ENCODE measurements at regions not wholly inside any gene's neighbourhood (a gene's known extent, or its start where the extent isn't known, plus 50 kb on each side); places are given as distances from the start of the nearest gene placed in this dataset.

DNA sequence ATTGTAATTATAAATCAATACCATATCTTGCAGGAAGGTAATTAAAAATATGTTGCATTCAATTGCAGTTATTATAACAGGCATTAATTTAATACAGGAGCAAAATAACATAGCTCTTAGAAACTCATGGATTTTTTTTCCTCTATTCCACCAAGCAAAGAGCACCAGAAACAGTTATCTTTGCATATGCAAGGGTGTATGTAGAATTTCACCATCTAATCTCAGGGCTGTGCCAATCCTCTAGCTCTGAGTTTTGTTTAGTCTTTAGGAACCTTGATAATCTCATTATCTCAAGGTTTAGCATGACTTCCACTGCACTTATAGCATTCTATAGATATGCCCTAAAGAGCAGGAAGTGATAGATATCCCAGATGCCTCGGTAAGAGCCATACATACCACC lies 197.5 kb downstream of the VEGFC start:
- H3K27ac Mint-ChIP-seq, result no peak overlapping the region
- TF ChIP-seq, protein P1, sequence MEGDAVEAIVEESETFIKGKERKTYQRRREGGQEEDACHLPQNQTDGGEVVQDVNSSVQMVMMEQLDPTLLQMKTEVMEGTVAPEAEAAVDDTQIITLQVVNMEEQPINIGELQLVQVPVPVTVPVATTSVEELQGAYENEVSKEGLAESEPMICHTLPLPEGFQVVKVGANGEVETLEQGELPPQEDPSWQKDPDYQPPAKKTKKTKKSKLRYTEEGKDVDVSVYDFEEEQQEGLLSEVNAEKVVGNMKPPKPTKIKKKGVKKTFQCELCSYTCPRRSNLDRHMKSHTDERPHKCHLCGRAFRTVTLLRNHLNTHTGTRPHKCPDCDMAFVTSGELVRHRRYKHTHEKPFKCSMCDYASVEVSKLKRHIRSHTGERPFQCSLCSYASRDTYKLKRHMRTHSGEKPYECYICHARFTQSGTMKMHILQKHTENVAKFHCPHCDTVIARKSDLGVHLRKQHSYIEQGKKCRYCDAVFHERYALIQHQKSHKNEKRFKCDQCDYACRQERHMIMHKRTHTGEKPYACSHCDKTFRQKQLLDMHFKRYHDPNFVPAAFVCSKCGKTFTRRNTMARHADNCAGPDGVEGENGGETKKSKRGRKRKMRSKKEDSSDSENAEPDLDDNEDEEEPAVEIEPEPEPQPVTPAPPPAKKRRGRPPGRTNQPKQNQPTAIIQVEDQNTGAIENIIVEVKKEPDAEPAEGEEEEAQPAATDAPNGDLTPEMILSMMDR (IDR thresholded peaks at IDR 0.05), result no peak

DNA sequence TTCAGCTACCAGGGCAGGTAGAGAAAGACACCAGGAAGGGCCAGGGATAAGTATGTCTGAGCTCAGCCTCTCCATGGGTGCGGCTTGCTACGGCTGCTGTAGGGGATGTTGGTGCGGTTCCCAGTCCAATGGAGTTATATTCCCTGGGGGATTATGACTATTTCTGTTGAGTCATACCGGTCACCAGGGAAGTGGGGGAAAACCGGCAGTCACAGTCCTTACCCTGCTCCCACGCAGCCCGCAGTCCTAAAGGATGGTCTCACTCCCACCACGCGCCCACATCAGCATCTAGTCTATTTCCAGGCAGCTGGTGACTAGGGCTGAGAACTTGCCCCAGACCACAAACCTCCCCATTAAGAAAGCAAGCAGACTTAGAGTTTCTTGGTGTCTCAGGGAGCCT lies 191.6 kb downstream of the VEGFC start:
- Mint-ChIP-seq H3K4me3 (no peak overlapping the region), H3K9me3 (no peaks in the 10 kb centered on the region), H3K27me3 (ENCODE audit: low read depth, poor library complexity) (peaks cover 6% of the 10 kb centered on the region), H3K27ac (no peak overlapping the region), H3K4me1 (no peaks in the 10 kb centered on the region), H3K36me3 (ENCODE audit: low read depth) (no peaks in the 10 kb centered on the region)
- no peak for DNase-seq
- TF ChIP-seq, protein P1 (IDR thresholded peaks at IDR 0.05), result no peak

More for the DNA sequence above, 197.5 kb downstream of the VEGFC start:
- peaks cover 7% of the 10 kb centered on the region for H3K9me3 Mint-ChIP-seq
- H3K36me3 Mint-ChIP-seq (ENCODE audit: low read depth), result no peaks in the 10 kb centered on the region
- H3K27me3 Mint-ChIP-seq (ENCODE audit: low read depth, poor library complexity), result no peaks in the 10 kb centered on the region
- DNase-seq, result no peak
- H3K4me1 Mint-ChIP-seq, result no peaks in the 10 kb centered on the region
- H3K4me3 Mint-ChIP-seq, result no peak overlapping the region

DNA sequence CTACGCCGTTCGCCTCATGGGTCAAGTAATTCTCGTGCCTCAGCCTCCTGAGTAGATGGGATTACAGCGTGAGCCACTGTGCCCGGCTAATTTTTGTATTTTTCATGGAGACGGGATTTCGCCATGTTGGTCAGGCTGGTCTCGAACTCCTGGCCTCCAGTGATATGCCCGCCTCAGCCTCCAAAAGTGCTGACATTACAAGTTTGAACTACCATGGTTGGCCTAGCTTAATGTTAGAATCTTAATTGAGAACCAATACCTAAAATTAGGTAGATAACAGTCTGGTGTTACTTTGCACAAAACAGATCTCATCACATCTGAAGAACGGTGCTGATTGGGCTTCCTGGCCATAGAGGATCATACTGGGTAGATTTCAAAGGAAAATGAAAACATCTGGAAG lies 184.9 kb downstream of the VEGFC start:
- no peak for DNase-seq
- Mint-ChIP-seq H3K4me1 (peaks cover 6% of the 10 kb centered on the region), H3K9me3 (no peaks in the 10 kb centered on the region), H3K4me3 (no peak overlapping the region), H3K36me3 (ENCODE audit: low read depth) (no peaks in the 10 kb centered on the region), H3K27me3 (ENCODE audit: low read depth, poor library complexity) (no peaks in the 10 kb centered on the region), H3K27ac (no peak overlapping the region)
- TF ChIP-seq, protein P1 (IDR thresholded peaks at IDR 0.05), result no peak

DNA sequence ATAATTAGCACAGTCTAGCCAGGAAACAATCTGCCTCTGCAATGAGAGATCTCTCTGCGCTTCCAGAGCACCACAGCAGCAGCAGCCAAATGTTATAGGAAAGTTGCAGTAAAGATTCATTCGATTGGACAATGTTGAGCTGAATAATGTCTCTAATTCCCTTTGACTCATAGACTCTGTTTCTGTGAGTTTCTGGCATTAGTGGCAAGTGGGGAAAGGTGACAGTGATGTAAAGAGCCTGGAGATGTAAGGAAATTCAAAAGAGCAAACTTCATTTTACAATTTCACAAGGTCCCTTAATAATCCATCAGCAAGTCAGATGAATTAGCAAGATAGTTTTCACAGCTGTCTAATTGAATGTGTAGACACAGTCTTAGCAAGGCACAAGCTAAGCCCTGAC lies 184.4 kb downstream of the VEGFC start:
- Mint-ChIP-seq H3K27me3 (ENCODE audit: low read depth, poor library complexity) (no peaks in the 10 kb centered on the region), H3K4me3 (no peak overlapping the region), H3K9me3 (no peaks in the 10 kb centered on the region), H3K4me1 (peaks cover 6% of the 10 kb centered on the region), H3K27ac (no peak overlapping the region), H3K36me3 (ENCODE audit: low read depth) (no peaks in the 10 kb centered on the region)
- no peak for DNase-seq
- TF ChIP-seq, protein P1 (IDR thresholded peaks at IDR 0.05), result no peak

DNA sequence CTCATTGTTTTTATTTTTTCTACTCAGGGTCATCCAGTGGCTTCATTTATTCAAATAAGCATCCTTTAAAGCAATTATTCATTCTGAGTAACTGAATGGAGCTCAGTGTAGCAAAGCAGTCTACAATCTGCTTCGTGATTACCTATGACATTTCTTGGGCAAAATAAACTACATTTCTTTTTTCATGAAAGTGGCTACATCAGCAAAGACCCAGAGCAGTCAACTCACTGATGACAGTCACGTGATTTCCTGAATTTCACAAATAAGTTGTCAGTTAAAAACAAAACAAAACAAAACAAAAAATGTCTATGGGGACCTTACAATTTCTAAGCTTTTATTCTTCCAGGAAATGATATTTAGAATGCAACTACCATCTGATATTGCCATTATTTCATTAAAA lies 182.1 kb downstream of the VEGFC start:
- no peak overlapping the region for H3K27ac Mint-ChIP-seq
- H3K4me1 Mint-ChIP-seq, result peaks cover 6% of the 10 kb centered on the region
- H3K27me3 Mint-ChIP-seq (ENCODE audit: low read depth, poor library complexity), result no peaks in the 10 kb centered on the region
- no peaks in the 10 kb centered on the region for H3K36me3 Mint-ChIP-seq (ENCODE audit: low read depth)
- H3K4me3 Mint-ChIP-seq, result no peak overlapping the region
- H3K9me3 Mint-ChIP-seq, result no peaks in the 10 kb centered on the region
- DNase-seq, result no peak
- TF ChIP-seq, protein P1 (IDR thresholded peaks at IDR 0.05), result no peak

DNA sequence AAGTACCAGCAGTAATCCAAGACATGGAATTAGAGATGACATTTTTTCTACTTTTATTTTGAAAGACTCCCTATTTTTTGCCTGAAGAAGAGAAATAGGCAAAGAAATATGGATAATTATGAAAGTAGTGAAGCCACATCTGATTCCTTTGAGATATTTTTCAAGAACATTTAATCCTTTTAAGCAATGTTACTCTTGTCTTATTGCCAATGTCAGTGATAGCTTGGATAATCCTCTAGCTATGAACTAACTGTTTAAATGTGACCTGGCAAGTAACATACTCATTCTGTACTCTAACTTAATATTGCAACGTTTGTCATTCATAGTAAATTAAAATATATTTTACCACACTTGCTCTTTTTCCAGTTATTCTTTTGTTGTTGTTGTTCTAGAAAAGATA lies 181.3 kb downstream of the VEGFC start:
- no peak for DNase-seq
- Mint-ChIP-seq H3K4me1 (peaks cover 5% of the 10 kb centered on the region), H3K36me3 (ENCODE audit: low read depth) (no peaks in the 10 kb centered on the region), H3K9me3 (no peaks in the 10 kb centered on the region), H3K27me3 (ENCODE audit: low read depth, poor library complexity) (no peaks in the 10 kb centered on the region), H3K27ac (no peak overlapping the region), H3K4me3 (no peak overlapping the region)
- TF ChIP-seq, protein P1 (IDR thresholded peaks at IDR 0.05), result no peak

Data from nephron progenitor cell (in vitro differentiated cells).